ENCODE measurements at regions not wholly inside any gene's neighbourhood (a gene's known extent, or its start where the extent isn't known, plus 50 kb on each side); places are given as distances from the start of the nearest gene placed in this dataset.
"Not testable (repeated sequence)": the region's sequence is repeated elsewhere in the genome, so short reads cannot be mapped to it uniquely, and the experiment has no call there.

- no peak for DNase-seq (ENCODE audit: extremely low read depth, low read depth)
Observed at GRCh38 chr5:12230659-12231058, 326.4 kb upstream of the CTNND2 start.

DNA sequence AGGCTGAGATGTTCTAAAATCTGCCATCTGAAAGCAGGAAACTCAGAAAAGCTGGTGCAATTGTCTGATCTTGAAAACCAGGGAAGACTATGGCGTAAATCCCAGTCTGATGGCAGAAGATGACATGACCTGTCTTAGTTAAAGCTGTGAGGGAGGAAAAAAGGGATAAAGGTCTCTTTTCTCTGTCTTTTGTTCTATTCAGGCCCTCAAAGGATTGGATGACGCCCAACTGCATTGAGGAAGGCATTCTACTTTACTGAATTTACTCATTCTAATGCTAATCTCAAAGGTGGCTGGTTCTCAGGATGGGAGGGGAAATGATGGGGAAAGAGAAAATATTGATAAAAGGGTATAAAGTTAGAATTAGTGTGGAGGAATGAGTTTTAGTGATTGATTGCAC, 312.8 kb upstream of the CTNND2 start:
- DNase-seq (ENCODE audit: extremely low read depth, low read depth), result no peak

DNA sequence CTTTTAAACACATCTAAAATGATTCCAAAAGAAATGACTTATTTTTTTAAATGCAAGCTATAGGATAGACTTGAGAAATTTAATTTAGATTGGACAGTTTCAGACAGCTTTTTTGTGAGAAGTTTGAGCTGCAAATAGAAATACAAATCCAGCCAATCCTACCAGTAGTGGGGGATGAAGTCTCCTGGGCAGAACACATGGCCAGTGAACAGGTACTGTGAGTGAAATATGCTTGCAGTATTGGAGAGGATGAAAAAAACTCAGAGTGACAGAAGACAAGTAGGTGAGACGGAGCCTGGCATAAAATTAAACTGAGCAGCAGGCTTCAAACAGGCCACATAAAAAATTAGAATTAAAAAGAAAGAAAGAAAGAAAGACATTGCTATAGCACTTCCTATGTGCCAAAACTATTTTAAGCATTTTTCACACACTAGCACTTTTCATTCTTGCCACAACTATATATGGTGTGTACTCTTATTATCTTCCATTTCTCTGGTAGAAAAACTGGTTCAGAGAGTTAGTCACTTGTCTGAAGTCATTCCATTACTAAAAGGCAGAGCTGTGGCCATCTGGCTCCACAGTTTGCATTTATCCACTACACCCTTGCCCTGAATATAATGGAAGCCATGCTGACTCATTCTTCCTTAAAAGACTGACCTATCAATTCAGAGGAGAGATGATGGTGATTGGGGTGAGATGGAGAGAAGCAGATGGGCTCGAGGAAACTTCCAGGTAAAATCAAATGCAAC, 310.2 kb upstream of the CTNND2 start:
- no peak for DNase-seq (ENCODE audit: extremely low read depth, low read depth)

DNA sequence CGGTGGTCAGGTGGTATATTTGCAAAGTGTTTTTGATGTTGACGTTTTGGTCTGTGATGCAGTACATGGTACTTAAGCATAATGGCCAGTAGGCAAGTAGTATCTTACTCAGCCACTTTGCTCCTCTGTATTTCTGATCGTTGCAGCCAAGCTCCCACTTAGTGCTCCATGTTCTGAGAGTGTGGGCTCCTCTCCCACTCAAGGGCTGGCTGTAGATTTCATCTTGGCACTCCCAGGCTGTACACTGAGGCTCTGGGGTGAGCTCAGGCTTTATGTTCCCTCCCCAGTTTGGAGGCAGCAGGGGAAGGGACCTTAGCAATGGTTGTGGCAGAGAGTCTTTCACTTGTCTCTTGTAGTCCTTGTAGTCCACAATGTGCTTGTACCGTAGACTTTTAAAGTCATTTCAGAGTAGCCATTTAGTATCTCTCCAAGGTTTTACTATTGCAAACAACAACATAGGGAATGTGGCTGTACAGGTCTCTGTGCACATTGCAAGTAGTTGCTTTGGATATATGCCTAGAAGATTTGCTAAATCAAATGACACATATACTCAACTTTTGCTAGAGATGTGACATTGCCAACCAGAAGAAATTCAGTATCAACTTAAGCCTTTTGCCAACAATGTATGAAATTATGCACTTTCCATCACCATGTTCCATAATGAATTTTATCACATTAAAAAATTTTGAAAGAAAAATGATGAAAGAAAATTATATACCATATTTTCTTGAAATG, 304.3 kb upstream of the CTNND2 start:
- no peak for DNase-seq (ENCODE audit: extremely low read depth, low read depth)

DNA sequence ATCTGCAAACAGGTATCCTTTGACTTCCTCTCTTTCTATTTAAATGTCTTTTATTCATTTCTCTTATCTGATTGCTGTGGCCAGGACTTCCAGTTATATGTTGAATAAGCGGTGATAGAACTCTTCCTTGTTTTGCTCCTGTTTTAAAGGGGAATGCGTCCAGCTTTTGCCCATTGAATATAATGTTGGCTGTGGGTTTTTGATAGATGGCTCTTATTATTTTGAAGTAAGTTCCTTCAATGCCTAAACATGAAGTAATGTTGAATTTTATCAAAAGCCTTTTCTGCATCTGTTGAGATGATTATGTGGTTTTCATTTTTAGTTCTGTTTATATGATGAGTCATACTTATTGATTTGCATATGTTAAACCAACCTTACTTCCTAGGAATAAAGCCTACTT, 300.5 kb upstream of the CTNND2 start:
- DNase-seq (ENCODE audit: extremely low read depth, low read depth), result no peak

GRCh38 chr5:12193536-12193935, 289.3 kb upstream of the CTNND2 start:
- DNase-seq (ENCODE audit: extremely low read depth, low read depth), result no peak

DNA sequence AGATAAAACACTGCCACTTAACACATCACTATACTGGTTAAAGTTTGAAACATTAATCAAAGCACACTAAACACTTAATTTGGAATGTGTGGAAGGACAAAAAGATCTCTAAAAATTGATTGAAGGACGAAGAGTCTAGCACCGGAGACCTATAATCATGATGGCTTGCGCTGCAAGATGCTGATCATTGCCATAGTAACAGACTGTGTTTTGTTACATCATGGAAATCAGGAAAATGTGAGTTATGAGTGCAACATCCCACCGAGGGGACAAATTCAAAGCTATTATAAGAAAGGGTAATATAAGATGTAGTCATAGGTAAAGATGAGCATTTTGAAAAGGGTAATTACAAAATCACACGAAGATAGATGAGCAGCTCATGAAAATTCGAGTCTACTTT, 278.8 kb upstream of the CTNND2 start:
- no peak for DNase-seq (ENCODE audit: extremely low read depth, low read depth)

GRCh38 chr5:12177851-12178250, 273.6 kb upstream of the CTNND2 start:
- DNase-seq (ENCODE audit: extremely low read depth, low read depth), result no peak

DNA sequence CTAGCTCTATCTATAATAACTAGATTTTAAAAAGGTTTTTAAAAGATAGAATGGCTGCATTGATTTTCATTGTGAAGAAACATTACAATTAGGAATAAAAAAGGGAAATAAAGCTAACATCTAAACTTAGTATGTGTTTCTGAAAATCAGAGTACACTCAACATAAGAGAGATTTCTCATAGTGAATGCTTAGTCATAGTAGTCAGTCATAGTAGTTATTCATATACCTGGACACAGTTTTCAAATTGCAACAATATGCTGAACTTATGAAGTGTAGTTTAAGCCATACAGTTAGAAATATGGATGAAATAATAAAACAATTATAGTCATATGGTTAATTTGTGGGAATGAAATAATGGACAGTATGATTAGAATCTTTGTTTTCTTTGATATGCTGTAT, 273.0 kb upstream of the CTNND2 start:
- DNase-seq (ENCODE audit: extremely low read depth, low read depth), result no peak

DNA sequence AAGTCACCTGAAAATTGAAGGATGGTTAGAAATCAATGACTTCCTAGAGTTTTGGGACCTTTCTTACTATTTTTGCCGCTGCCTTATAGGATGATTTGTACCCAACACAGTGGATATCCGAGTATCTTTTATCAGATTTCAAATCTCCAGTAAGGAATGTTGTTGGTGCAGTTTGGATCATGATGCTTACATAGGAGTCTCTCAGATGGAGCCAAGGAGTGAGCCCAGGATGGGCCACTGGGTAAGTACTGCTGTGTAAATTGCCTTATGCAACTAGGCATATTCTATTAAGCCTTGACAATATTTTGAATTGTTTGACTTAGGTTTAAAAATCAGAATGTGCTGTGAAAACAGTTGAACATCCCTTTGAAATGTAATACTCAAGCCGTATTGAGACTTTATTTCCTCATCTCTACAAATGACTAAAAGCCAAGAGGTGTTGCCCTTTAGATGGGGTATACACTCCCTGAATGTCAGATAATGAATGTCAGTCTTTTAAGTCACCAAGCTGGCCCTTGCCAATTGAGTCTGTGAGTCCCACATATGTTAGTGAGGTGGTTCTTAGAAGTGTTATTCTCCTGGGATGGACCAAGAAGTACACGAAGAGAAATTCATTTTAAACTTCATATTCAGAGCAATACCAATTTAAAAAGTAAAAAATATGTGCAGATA, 271.8 kb upstream of the CTNND2 start:
- DNase-seq (ENCODE audit: extremely low read depth, low read depth), result no peak

DNA sequence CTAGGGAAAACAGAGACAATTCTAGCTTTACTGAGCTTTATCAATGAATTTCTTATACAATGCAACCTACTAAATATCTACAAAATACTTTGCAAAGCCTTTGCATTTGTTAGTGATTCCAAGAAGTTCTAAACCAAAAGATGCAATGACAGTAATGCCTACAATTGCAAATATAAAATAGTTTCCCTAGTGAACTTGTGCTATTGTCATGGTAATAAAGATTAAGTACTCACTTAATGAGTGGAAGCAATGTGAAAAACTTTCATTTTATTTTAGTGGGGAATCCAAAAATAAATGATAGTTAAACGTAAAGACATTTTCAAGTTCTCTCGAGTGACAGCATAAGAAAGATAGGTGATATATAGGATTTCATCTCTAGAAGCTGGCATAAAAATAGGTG, 270.5 kb upstream of the CTNND2 start:
- DNase-seq (ENCODE audit: extremely low read depth, low read depth), result no peak

DNA sequence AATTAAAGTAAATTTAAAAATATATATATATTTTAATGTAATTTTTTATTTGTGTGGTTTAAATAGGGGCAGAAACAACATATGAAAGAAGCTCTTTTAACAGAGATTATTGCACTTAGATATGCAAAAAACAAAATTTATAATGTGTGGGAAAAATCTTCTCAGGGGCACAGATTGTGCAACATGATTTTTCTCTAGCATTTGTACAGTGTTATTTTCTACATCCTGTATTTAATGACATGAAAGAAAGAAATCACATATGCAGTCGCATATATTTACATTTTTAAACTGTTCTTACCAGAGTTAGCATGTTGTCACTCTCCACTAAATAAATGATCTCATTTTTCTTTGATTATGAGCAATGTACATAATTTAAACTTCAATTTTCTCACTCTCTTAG, 265.3 kb upstream of the CTNND2 start:
- DNase-seq (ENCODE audit: extremely low read depth, low read depth), result no peak

DNA sequence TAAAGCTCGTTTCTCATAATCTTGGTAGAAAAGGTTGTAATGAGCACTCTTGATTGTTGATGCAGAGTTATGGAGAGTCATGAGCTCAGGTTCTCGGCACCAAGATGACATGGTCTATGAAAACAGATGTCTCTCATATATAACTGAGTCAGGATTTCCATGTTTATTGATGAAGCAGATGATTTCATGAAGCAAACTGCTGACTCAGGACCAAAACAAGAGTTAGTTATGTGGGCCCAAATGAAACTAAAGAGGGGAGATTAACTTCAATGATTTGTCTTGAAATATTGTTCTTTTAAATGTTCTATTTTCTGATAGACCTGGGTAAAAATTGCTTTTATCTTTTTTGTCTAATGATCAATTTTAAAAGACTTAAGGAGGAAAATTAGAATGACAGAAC, 258.6 kb upstream of the CTNND2 start:
- no peak for DNase-seq (ENCODE audit: extremely low read depth, low read depth)

- DNase-seq (ENCODE audit: extremely low read depth, low read depth), result no peak
Observed at GRCh38 chr5:12147513-12147912, 243.3 kb upstream of the CTNND2 start.

- DNase-seq (ENCODE audit: extremely low read depth, low read depth), result no peak
Observed at GRCh38 chr5:12141496-12141895, 237.2 kb upstream of the CTNND2 start.

GRCh38 chr5:12133520-12133919, 229.3 kb upstream of the CTNND2 start:
- no peak for DNase-seq (ENCODE audit: extremely low read depth, low read depth)

DNA sequence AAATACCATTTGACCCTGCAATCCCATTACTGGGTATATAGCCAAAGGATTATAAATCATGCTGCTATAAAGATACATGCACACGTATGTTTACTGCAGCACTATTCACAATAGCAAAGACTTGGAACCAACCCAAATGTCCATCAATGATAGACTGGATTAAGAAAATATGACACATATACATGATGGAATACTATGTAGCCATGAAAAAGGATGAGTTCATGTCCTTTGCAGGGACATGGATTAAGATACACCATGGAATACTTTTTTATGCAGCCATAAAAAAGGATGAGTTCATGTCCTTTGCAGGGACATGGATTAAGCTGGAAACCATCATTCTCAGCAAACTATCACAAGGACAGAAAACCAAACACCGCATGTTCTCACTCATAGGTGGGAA, 226.8 kb upstream of the CTNND2 start:
- DNase-seq (ENCODE audit: extremely low read depth, low read depth), result not testable (repeated sequence)

DNA sequence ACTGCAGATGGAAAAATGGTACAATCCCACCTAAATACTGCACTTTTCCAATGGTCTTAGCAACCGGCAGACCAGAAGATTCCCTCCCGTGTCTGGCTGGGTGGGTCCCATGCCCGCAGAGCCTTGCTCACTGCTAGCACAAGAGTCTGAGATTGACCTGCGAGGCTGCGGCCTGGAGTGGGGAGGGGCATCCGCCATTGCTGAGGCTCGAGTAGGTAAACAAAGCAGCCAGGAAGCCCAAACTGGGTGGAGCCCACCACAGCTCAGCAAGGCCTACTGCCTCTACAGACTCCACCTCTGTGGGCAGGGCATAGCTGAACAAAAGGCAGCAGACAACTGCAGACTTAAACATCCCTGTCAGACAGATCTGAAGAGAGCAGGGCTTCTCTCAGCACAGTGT, 221.6 kb upstream of the CTNND2 start:
- no peak for DNase-seq (ENCODE audit: extremely low read depth, low read depth)

DNA sequence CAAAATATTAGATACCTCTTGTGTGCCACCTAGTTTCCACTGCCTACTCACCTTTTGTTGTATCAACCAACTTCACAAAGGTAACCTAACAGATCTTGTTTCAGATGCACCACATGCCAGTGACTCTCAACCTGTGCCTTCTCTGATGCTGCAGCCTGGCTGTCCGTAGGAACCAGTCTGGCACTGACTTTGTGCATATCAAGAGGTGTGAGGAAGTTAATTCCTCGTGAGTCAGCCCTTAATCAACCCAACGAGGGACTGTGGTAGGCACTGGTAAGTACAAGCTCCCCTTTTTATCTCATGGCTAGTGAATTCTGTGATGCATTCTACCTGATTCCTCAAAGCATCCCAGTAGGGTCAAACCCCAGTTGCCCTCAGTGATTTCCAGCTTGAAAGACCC, 215.4 kb upstream of the CTNND2 start:
- DNase-seq (ENCODE audit: extremely low read depth, low read depth), result no peak

DNA sequence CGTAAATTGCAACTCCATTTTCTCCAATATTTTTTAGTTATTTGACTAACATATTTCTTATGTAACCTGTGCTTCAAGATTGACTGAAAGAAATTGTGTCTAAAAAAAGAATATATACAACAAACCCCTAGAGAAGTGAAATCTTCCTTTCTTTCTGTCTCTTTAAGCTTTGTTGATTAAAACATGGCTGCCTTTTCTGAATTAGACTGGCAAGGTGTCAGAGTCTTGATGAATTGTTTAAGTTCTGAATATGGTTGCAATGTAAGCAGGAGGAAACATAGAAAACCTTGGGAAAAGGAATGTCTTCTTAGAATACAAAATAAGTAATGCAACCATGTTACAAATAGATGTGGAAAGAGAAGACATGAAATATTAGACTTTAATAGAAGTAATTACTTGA, 209.8 kb upstream of the CTNND2 start:
- no peak for DNase-seq (ENCODE audit: extremely low read depth, low read depth)

- DNase-seq (ENCODE audit: extremely low read depth, low read depth), result no peak
Observed at GRCh38 chr5:12113062-12113461, 208.8 kb upstream of the CTNND2 start.

GRCh38 chr5:12111261-12111660, 207.0 kb upstream of the CTNND2 start:
- no peak for DNase-seq (ENCODE audit: extremely low read depth, low read depth)
